GM10248 (cell line): ENCODE measurements at regions not wholly inside any gene's neighbourhood (a gene's known extent, or its start where the extent isn't known, plus 50 kb on each side); places are given as distances from the start of the nearest gene placed in this dataset.

Experiments used
- CTCF ChIA-PET: fragments of 300-600 bp; sonication (Branson Sonifier 250); formaldehyde crosslinking; extraction: SDS; loops from one replicate; lab custom pipeline; 2021; ENCODE audit warnings: antibody characterized with exemption; lab: Yijun Ruan, JAX
- POLR2A ChIA-PET: fragments of 350-650 bp; sonication (Branson Sonifier 250); formaldehyde crosslinking; extraction: SDS; loops from one replicate; lab custom pipeline; 2020; ENCODE audit warnings: antibody characterized with exemption; lab: Yijun Ruan, JAX
- DNase-seq: peaks from one replicate; pipeline ENCODE4 v3.0.0; 2012; ENCODE audit errors: extremely low spot score
- TF ChIP-seq, protein P1 (sequence below): IDR thresholded peaks from 2 replicates; pipeline ENCODE4 v1.5.1; 2012; ENCODE audit warnings: mild to moderate bottlenecking, low read depth; ENCODE audit errors: extremely low read depth, missing control alignments, control extremely low read depth

DNA sequence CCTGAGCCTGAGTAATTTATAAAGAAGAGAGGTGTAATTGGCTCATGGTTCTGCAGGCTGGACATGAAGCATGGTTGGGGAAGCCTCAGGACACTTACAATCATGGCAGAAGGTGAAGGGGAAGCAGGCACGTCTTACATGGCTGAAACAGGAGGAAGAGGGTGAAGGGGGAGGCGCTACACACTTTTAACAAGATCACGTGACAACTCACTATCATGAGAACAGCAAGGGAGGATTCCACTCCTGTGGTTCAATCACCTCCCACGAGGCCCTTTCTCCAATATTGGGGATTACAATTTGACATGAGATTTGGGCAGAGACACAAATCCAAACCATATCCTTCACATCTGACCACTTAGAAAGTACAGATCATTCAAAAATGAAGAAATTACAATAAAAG is 110.6 kb upstream of the SHISA6 start:
- ChIA-PET POLR2A (no interaction called here), CTCF (no interaction called here)
- TF ChIP-seq, protein P1, sequence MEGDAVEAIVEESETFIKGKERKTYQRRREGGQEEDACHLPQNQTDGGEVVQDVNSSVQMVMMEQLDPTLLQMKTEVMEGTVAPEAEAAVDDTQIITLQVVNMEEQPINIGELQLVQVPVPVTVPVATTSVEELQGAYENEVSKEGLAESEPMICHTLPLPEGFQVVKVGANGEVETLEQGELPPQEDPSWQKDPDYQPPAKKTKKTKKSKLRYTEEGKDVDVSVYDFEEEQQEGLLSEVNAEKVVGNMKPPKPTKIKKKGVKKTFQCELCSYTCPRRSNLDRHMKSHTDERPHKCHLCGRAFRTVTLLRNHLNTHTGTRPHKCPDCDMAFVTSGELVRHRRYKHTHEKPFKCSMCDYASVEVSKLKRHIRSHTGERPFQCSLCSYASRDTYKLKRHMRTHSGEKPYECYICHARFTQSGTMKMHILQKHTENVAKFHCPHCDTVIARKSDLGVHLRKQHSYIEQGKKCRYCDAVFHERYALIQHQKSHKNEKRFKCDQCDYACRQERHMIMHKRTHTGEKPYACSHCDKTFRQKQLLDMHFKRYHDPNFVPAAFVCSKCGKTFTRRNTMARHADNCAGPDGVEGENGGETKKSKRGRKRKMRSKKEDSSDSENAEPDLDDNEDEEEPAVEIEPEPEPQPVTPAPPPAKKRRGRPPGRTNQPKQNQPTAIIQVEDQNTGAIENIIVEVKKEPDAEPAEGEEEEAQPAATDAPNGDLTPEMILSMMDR: no peak
- DNase-seq: no peak

DNA sequence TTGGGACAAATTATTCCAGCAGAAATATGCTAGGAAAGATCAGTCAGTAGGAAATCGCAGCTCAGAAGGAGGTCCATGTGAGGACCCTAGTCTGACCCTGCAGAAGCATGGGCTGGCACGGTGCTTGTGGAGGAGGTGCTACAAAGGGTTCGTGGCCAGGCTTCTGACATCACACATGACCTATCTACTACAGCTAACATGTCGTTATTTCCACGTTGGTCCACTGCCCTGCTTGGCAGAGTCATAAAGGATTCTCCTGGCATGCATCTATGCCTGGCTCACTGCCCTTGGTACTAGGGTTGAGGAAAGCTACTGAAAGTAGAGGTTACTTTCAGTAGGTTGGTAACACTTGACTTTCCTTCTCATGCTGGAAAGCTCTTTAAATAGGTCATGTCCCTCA is 118.1 kb upstream of the SHISA6 start:
- DNase-seq: no peak
- TF ChIP-seq, protein P1: no peak
- CTCF ChIA-PET: no interaction called here
- POLR2A ChIA-PET: no interaction called here

DNA sequence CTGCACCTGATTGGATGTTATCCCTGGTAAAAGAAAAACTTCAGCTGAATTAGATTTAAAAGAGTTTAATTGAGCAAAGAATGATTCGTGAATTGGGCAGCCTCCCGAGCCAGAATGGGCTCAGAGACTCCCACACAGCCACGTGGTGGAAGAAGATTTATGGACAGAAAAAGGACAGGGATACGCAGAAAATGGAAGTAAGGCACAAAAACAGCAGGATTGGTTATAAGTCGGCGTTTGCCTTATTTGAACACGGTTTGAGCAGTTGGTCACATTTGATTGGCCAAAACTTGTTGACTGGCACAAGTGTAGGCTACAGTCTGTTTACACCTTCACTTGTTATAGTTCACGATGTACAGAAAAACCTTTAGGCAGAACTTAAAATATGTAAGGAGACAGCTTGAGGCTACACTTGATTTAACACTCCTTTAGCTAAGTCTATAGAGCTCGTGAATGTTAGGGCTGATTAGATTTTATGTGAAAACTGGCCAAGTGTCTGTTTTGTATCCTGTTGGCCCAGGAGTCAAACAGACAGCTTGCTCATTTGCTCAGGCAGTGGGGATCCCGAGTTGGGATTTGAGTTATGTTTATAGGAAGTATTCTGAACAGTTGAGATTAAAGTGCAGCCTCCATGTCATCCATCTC is 119.5 kb upstream of the SHISA6 start:
- CTCF ChIA-PET: no interaction called here
- TF ChIP-seq, protein P1: no peak
- POLR2A ChIA-PET: no interaction called here
- DNase-seq: no peak

DNA sequence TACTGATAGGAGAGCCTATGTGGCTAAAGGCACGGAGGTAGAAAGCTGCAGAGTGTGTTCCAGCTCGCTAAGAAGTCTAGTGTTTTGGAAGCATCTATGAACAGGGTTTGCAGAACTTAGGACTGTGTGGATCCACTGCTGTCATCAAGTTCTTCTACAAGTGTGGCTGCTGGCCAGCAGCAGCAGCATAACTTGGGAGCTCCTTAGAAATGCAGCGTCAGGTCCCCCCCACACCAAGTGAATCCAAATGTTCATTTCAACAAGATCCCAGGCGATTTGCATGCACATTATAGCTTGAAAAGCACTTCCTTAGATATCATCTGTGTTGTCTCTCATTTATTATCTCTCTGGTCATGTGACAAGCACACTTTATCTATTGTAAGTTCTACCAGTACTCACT is 131.9 kb upstream of the SHISA6 start:
- TF ChIP-seq, protein P1: no peak
- ChIA-PET POLR2A (no interaction called here), CTCF (no interaction called here)
- DNase-seq: no peak

DNA sequence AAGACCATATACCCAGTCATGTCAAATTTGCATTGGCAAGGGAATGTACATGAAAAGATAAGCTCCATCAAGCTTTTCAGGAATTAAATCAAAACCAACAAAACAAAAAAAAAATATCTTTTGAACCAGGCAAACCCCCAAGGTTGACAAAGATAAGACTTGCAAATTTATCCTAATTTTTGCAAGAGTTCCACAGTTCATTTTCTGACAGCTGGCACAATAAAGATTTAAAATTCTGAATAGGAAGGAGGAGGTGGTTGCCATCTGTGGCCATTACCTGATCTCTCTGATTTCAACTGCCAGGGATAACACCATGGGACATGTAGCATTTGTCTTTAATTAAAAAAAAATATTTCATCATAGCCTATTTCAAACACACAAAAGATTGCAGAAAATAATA is 135.9 kb upstream of the SHISA6 start:
- TF ChIP-seq, protein P1: no peak
- ChIA-PET POLR2A (no interaction called here), CTCF (no interaction called here)
- no peak for DNase-seq

DNA sequence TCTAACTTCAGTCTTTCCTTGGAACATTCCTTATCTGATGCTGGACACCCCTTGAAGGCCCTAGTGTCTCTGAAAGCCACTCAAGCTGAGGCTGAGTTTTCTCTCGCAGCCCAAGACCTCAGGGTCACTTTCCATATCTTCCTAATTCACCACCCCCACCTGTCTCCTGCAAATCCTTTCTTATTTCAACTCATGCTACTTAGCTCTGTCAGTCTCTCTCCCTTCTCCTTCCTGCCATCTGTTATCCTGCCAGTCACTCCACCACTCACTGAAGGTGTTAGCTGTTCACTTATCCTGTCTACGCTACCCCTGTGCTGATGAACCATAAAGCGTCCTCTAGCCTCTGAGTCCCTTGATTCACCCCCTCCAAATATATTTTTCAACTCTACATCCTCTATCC is 143.9 kb upstream of the SHISA6 start:
- TF ChIP-seq, protein P1: no peak
- CTCF ChIA-PET: no interaction called here
- no peak for DNase-seq
- POLR2A ChIA-PET: no interaction called here

DNA sequence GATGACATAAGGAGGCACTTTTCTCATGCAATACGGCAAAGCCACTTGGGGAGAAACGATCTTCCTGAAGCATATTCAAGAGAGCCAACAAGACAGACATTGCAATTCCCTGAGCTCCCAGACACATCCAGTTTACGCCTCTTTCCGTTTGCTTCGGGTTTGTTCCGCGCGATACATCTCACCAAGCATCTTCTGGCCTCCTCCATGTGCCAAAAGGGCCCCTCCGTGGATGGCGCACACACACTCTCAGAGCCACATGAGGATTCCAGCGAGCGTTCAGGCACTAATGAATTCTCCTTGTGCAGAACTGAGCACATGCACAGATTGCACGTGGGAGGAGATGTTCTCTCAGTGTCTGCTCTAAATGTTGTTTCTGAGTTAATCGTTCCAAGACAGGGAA is 146.7 kb upstream of the SHISA6 start:
- TF ChIP-seq, protein P1: no peak
- ChIA-PET CTCF (no interaction called here), POLR2A (no interaction called here)
- DNase-seq: no peak
